Nephron progenitor cell (in vitro differentiated cells): ENCODE measurements at regions not wholly inside any gene's neighbourhood (a gene's known extent, or its start where the extent isn't known, plus 50 kb on each side); places are given as distances from the start of the nearest gene placed in this dataset.

Source experiments
- DNase-seq: peaks from one replicate; pipeline ENCODE4 v3.0.0; 2021
- H3K27ac Mint-ChIP-seq: 2 replicates; pipeline ENCODE4 v1.8.0; 2021; ENCODE audit warnings: mild to moderate bottlenecking, moderate library complexity, mixed read lengths
- H3K27me3 Mint-ChIP-seq: 2 replicates; pipeline ENCODE4 v1.8.0; 2021; ENCODE audit warnings: mild to moderate bottlenecking, low read depth, mixed read lengths; ENCODE audit not compliant: poor library complexity
- H3K36me3 Mint-ChIP-seq: 2 replicates; pipeline ENCODE4 v1.8.0; 2021; ENCODE audit warnings: low read depth, mixed read lengths
- H3K4me1 Mint-ChIP-seq: 2 replicates; pipeline ENCODE4 v1.8.0; 2021; ENCODE audit warnings: mixed read lengths
- H3K4me3 Mint-ChIP-seq: 2 replicates; pipeline ENCODE4 v1.8.0; 2021; ENCODE audit warnings: mild to moderate bottlenecking, moderate library complexity, mixed read lengths
- H3K9me3 Mint-ChIP-seq: 2 replicates; pipeline ENCODE4 v1.8.0; 2021; ENCODE audit warnings: mild to moderate bottlenecking, moderate library complexity, mixed read lengths
- TF ChIP-seq, protein P1 (sequence below): fragments of 200-600 bp; sonication (generic); IDR thresholded peaks from 2 replicates; pipeline ENCODE4 v1.5.0; 2021; ENCODE audit warnings: antibody characterized with exemption

DNA sequence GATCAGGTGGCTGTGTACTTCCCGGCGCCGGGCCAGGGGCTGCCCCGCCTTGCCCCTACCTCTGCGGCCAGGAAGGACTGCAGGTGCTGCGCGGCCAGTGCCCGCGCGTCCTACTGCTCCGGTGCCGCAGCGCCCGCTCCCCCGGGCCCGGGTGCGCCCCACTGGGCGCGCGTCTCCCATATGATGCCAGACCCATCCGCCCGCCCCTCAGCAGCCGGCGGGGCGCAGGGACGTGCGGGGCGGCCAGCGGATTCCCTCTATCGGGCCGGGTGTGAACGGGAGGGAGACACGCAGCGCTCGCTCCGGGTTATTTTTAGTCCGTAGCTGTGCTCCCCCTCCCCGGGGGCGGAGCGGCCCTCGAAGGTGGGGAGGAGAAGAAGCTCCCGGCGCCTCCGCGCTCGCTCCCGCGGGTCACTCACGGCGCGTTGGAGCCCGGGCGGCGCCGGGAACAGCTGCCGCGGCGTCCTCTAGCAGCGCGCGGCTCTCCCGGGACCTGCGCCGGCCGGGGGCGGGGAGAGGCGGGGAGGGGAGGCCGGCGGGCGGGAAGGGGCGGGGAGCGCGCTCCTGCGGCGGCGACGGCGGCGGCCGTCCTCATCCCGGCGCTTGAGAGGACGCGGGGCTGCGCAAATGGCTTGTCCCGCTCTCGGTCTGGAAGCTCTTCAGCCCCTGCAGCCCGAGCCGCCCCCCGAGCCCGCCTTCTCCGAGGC is 103.6 kb downstream of the UCHL1 start:
- TF ChIP-seq, protein P1, sequence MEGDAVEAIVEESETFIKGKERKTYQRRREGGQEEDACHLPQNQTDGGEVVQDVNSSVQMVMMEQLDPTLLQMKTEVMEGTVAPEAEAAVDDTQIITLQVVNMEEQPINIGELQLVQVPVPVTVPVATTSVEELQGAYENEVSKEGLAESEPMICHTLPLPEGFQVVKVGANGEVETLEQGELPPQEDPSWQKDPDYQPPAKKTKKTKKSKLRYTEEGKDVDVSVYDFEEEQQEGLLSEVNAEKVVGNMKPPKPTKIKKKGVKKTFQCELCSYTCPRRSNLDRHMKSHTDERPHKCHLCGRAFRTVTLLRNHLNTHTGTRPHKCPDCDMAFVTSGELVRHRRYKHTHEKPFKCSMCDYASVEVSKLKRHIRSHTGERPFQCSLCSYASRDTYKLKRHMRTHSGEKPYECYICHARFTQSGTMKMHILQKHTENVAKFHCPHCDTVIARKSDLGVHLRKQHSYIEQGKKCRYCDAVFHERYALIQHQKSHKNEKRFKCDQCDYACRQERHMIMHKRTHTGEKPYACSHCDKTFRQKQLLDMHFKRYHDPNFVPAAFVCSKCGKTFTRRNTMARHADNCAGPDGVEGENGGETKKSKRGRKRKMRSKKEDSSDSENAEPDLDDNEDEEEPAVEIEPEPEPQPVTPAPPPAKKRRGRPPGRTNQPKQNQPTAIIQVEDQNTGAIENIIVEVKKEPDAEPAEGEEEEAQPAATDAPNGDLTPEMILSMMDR: no peak
- H3K4me3 Mint-ChIP-seq: peak overlapping the region; percentile 88
- H3K9me3 Mint-ChIP-seq: peaks cover 3% of the 10 kb centered on the region
- peaks cover 5% of the 10 kb centered on the region for H3K36me3 Mint-ChIP-seq
- H3K4me1 Mint-ChIP-seq: peaks cover 36% of the 10 kb centered on the region
- no peak overlapping the region for H3K27ac Mint-ChIP-seq
- peaks cover 34% of the 10 kb centered on the region for H3K27me3 Mint-ChIP-seq
- DNase-seq: peak; percentile 82

- TF ChIP-seq, protein P1: no peak
- DNase-seq: peak; percentile 66
- Mint-ChIP-seq H3K9me3 (peaks cover 3% of the 10 kb centered on the region), H3K27ac (no peak overlapping the region), H3K4me1 (peaks cover 36% of the 10 kb centered on the region), H3K4me3 (peak overlapping the region; percentile 88), H3K36me3 (peaks cover 9% of the 10 kb centered on the region), H3K27me3 (peaks cover 34% of the 10 kb centered on the region)
Observed at GRCh38 chr4:41360921-41361793, 104.4 kb downstream of the UCHL1 start.

DNA sequence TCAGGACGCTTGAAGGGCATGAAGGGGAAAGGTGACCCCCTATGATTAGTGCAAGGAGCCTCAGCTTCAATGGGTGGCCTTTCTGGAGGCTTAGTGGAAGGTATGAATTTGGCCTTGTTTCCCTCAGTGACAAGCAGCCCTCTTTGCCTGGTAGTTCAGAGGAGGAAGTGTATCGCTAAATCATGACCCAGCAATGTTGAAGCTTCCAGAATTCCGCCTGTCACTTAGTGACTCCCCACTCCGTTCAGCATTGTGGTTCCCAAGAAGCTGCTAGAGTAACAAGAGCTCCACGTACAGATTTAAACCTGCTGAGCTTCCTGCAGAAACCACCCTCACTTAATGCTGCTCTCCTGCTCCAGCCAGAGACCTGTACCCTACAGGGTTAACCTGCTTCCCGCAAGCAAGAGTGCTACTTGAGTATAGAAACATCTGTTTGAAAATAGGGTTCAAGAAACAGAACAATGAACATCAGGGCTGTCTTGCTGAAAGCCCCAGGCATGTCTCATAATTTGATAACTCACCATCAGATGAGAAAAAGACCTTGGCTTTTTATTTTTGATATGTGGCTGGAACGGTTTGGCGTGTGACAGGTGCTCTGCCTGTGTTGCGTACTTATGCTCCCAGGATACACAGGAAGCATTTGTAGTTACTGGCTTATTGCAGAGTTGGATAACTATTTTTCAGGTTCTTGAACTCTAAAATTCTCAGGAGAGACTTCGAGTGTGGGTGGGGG is 105.2 kb downstream of the UCHL1 start:
- Mint-ChIP-seq H3K27me3 (peaks cover 34% of the 10 kb centered on the region), H3K36me3 (peaks cover 14% of the 10 kb centered on the region), H3K4me3 (peak overlapping the region; percentile 88), H3K27ac (no peak overlapping the region), H3K9me3 (no peaks in the 10 kb centered on the region), H3K4me1 (peaks cover 41% of the 10 kb centered on the region)
- TF ChIP-seq, protein P1: no peak
- no peak for DNase-seq

- Mint-ChIP-seq H3K27me3 (peaks cover 34% of the 10 kb centered on the region), H3K36me3 (peaks cover 14% of the 10 kb centered on the region), H3K9me3 (no peaks in the 10 kb centered on the region), H3K4me3 (peak overlapping the region; percentile 88), H3K4me1 (peaks cover 41% of the 10 kb centered on the region), H3K27ac (no peak overlapping the region)
- TF ChIP-seq, protein P1: no peak
- DNase-seq: peak; percentile 12
Observed at GRCh38 chr4:41362621-41363383, 106.1 kb downstream of the UCHL1 start.

DNA sequence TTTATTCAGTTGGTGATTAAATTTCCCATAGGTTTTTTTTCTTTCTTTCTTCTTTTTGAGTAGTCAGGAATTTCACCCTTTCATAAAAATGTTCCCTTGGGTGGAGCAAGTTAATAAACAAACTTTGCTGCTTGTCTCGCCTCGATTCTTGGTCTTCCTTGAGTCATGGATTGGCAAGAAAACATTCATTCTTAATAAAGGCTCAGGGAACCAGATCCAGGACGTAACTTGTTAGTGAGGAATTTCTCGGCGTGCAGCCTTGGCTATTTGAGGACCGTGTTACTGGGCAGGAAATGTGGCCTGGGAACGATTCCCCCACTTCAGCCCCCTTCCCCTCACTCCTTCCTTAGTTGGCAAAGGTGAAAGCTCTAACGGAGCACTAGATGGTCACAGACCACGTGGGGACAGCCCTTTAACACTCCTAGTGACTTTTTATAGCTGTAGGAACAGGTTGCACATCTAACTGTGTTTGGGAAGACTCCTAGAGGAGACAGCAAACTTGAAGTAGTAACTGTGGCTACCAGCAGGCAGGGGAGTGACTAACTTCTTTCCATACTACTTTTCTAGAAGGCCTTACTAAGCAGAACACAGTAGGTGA is 106.8 kb downstream of the UCHL1 start:
- Mint-ChIP-seq H3K4me3 (peak overlapping the region; percentile 88), H3K9me3 (no peaks in the 10 kb centered on the region), H3K36me3 (peaks cover 14% of the 10 kb centered on the region), H3K27me3 (peaks cover 34% of the 10 kb centered on the region), H3K4me1 (peaks cover 41% of the 10 kb centered on the region), H3K27ac (no peak overlapping the region)
- TF ChIP-seq, protein P1: no peak
- DNase-seq: no peak
